GM18505 (cell line): ENCODE measurements at regions not wholly inside any gene's neighbourhood (a gene's known extent, or its start where the extent isn't known, plus 50 kb on each side); places are given as distances from the start of the nearest gene placed in this dataset.
"Not testable (repeated sequence)": the region's sequence is repeated elsewhere in the genome, so short reads cannot be mapped to it uniquely, and the experiment has no call there.

ENCODE experiments used
- ATAC-seq: cut with Tn5 transposase; IDR thresholded peaks from one replicate; pipeline ENCODE4 v1.9.1; 2021; ENCODE audit not compliant: unreplicated experiment
- POLR2A ChIP-seq: IDR thresholded peaks from 4 replicates; pipeline ENCODE4 v1.6.1; 2011; ENCODE audit warnings: borderline replicate concordance; ENCODE audit not compliant: insufficient read depth, insufficient read length; ENCODE audit errors: extremely low read depth

- no peak for TF ChIP-seq POLR2A
- no peak for ATAC-seq
Observed at GRCh38 chr10:36540611-36541010, 584.8 kb upstream of the ANKRD30A start.

GRCh38 chr10:36538953-36539586 is 586.3 kb upstream of the ANKRD30A start:
- TF ChIP-seq POLR2A: no peak
- ATAC-seq: no peak

- ATAC-seq: peak; percentile 99
- TF ChIP-seq POLR2A: no peak
Observed at GRCh38 chr10:36534471-36535002, 590.9 kb upstream of the ANKRD30A start.

- no peak for ATAC-seq
Observed at GRCh38 chr10:36533861-36534260, 591.5 kb upstream of the ANKRD30A start.

GRCh38 chr10:36533316-36533715 is 592.1 kb upstream of the ANKRD30A start:
- no peak for ATAC-seq
- TF ChIP-seq POLR2A: no peak

More at GRCh38 chr10:36533861-36534260, 591.5 kb upstream of the ANKRD30A start:
- no peak for TF ChIP-seq POLR2A

GRCh38 chr10:36531621-36532020 is 593.8 kb upstream of the ANKRD30A start:
- no peak for TF ChIP-seq POLR2A
- no peak for ATAC-seq

- TF ChIP-seq POLR2A: no peak
- no peak for ATAC-seq
Observed at GRCh38 chr10:36526033-36526432, 599.4 kb upstream of the ANKRD30A start.

- not testable (repeated sequence) for ATAC-seq
Observed at GRCh38 chr10:36524126-36524525, 601.3 kb upstream of the ANKRD30A start.

- no peak for ATAC-seq
- TF ChIP-seq POLR2A: no peak
Observed at GRCh38 chr10:36519909-36520308, 605.5 kb upstream of the ANKRD30A start.

- ATAC-seq: no peak
- no peak for TF ChIP-seq POLR2A
Observed at GRCh38 chr10:36516281-36516680, 609.1 kb upstream of the ANKRD30A start.

GRCh38 chr10:36515319-36515718 is 610.1 kb upstream of the ANKRD30A start:
- no peak for ATAC-seq
- TF ChIP-seq POLR2A: no peak

GRCh38 chr10:36507715-36508114 is 617.7 kb upstream of the ANKRD30A start:
- ATAC-seq: no peak
- TF ChIP-seq POLR2A: no peak

- no peak for ATAC-seq
- TF ChIP-seq POLR2A: no peak
Observed at GRCh38 chr10:36506697-36507496, 618.5 kb upstream of the ANKRD30A start.

GRCh38 chr10:36506261-36506660 is 619.1 kb upstream of the ANKRD30A start:
- TF ChIP-seq POLR2A: no peak

More at GRCh38 chr10:36506261-36506660, 619.1 kb upstream of the ANKRD30A start:
- no peak for ATAC-seq
